ENCODE measurements at regions not wholly inside any gene's neighbourhood (a gene's known extent, or its start where the extent isn't known, plus 50 kb on each side); places are given as distances from the start of the nearest gene placed in this dataset.
"Not testable (repeated sequence)": the region's sequence is repeated elsewhere in the genome, so short reads cannot be mapped to it uniquely, and the experiment has no call there.

DNA sequence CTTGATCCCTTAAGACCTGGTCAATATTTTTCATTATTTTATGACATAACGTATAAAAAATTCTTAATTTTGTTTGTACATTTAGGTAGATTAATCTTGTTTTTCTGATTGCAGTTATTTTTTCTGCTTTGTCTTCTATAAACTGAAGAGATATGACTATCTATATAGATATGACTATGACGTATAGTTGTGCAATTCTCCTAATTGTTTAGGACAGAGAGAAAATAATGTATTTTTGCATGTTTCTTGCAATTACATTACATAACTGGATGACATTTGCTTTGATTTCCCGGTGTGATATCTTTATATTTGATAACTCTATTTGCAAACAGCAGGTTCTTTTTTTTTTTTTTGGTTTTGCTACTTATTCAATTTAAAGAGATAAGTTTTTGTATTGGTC is 310.2 kb upstream of the REG3G start:
- DNase-seq (ENCODE audit: low read depth), result no peak

DNA sequence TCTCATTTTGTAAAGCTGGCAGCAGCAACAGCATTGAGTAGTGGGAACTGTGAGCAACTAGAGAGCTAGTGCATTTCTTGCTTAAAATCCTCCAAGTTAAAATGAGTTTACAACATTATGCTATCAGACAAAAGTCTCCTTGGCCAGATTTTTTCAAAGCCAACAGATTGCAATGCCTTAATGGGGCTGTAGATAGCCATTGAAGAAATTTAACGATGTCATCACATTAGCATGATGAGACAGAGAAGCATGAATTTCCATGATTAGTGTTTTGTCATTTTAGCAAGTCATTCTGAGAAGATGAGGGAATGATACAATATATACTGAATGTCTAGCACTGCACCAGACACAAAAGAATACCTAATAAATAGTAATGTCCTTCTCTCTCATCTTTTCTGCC is 307.5 kb upstream of the REG3G start:
- no peak for DNase-seq (ENCODE audit: low read depth)

DNA sequence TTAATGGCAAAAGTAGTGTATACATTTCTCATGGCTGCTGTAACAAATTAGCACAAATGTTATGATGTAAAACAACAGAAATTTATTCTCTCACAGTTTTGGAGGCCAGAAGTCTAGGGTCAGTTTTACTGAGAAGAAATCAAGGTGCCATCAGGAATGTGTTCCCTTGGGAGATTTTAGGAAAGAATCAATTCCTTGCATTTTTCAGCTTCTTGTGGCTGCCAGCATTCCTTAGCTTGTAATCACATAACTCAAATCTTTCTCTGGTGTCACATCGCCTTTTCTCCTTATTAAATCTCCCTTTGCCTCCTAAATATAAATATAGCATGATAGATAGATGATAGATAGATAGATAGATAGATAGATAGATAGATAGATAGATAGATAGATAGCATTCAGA is 307.0 kb upstream of the REG3G start:
- no peak for DNase-seq (ENCODE audit: low read depth)

DNA sequence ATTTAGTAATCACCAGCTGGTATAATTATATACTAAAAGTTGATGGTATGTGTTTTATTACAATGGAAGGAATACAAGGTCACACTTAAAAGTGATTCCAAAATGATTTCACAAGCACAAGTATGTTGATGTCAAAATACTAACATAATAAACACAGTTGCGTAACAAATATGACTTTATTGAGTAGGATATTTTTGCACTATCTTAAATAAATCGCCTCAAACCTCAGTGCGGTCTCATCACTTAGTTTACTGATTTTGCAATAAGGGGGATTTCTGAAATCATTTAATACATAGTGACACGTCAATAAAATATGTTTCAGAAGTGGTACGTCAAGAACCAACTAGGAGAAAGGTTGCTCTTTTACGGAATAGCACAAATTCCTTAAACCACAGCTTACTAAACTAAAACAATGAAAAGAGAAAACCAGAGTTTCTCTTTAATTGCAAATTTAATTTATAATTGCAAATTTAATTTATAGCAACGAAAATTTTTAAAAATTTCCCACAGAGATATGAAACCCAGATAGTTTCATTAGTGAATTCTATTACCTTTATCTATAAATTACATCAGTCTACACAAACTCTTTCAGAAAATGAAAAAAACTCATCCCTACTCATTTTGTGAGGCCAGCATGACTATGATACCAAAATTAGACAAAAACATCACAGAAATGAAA is 304.0 kb upstream of the REG3G start:
- no peak for DNase-seq (ENCODE audit: low read depth)

DNA sequence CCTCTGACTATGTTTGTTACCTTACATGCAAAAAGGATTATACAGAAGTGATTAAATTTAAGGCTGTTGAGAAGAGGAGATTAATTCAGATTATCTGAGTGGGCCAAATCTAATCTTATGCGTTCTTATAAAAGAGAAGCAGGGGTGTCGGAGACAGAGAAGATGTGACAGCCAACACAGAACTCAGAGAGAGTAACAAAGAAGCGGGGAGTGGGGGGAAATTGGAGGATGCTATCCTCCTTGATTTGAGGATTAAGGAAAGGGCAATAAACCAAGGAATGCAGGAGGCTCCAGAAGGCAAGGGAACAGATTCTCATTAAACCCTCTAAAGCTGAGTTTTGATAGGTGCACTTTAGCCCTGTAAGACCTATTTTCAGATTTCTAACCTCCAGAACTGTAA is 291.3 kb upstream of the REG3G start:
- no peak for DNase-seq (ENCODE audit: low read depth)

DNA sequence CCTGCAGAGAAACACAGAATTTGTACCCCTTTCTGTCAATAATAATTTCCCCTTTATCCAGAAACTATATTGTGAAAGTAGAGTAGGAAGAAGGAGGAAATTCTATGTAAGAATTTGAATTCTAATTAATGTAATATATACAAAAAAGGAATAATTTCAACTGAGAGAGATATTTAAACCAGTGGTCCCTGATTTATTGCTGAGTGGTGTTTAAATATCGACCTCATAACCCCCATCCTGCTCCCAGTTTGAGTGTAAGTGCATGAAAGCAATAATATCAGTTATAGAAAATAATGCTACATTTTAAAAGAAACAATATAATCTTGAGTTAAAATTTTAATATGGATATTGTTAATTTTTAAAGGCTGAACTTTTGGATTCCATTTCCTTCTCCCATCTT is 286.2 kb upstream of the REG3G start:
- no peak for DNase-seq (ENCODE audit: low read depth)

DNA sequence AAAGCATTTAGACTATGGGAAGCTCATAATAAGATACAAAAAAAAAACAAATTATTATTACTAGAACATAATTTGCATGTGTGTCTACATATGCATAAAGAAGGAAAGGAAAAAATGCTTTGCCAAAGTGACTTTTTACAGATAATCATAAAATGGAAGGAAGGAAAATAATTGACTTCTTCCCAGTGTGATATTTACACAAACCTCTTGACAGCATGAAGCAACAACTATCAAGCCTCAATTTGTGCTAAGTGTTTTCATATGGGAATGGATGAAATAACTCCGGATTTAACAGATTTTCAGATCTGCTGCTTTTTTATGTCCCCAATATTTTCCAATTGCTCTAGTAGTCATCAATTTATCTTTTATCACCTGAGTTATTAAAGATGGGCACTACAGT is 275.9 kb upstream of the REG3G start:
- no peak for DNase-seq (ENCODE audit: low read depth)

DNA sequence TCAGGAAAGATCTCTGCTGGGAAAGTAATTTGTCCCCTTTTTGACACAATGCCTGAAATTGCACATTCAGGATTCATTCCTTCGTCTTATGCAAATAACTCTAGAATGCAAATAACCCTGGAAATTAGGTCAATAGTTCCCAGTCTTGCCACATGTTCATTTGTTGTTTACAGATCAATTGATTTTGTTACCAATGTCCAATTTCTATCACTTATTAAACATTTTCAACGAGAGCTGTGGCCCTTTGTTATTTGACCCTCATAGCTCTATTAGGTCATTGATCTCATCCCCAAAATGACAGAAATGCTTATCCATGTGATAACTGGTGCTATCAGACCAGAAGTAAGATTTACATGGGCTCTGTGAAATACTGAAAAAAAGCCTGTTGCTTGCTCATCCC is 275.3 kb upstream of the REG3G start:
- DNase-seq (ENCODE audit: low read depth), result no peak

DNA sequence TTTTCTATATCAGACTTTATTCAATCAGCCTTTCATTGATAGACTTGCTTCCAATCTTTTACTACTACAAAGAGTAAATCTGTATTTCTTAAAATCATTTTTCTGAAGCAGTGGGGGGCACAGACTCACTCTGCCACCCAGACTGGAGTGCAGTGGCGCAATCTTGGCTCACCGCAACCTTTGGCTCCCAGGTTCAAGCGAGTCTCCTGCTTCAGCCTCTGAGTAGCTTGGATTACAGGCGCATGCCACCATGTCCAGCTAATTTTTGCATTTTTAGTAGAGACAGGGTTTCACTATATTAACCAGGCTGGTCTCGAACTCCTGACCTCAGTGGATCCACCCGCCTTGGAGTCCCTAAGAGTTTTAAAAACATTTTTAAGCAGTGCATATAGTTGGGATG is 270.6 kb upstream of the REG3G start:
- no peak for DNase-seq (ENCODE audit: low read depth)

DNA sequence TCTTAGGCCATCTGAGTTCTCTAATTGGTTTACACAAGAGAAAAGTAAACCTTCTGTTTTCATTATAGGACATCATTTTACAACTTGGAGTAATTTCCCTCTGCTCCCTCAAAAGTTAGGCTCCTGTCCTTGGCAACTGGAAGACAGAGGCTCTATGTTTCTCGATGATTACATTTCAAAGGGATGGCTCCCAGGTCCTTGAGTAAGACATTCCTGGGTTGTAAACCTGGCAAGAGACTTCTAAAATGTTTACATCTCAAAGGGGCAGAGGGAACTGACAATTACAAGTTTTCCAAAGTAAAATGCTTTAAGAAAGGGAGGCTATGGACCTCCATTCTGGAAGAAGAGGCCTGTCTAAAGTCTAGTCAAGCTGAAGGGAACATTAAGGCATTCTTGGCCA is 268.3 kb upstream of the REG3G start:
- DNase-seq (ENCODE audit: low read depth), result no peak

DNA sequence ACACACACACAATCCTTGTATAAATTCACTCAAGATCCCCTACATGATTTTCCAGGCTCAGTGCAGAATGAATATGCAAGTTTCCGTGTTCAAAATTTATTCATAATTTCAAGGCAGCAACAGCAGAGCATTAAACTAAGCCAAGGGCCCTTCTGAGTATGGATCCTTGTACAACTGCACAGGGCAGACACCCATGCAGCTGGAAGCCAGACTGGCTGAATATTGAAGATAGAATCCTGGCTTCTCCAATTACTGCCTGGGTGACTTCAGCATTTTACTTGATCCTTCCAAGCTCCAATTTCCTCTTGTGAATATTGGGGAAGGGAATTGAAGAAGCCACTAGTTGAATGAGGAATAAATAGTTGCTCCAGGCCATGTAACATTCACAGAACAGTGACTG is 267.9 kb upstream of the REG3G start:
- DNase-seq (ENCODE audit: low read depth), result no peak

DNA sequence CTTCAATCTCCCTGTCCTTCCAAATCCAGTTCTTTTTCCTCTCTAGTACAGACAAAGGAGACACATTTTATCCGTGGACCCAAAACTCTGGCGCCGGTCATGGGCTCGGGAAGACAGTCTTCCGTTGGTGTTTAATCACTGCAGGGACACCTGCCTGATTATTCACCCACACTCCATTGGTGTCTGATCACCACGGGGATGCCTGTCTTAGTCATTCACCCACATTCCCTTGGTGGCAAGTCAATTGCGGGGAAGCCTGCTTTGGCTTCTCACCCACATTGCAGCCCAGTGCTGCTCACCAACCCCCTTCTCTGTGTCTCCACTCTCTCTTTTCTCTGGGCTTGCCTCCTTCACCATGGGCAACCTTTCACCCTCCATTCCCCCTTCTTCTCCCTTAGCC is 266.7 kb upstream of the REG3G start:
- not testable (repeated sequence) for DNase-seq (ENCODE audit: low read depth)

DNA sequence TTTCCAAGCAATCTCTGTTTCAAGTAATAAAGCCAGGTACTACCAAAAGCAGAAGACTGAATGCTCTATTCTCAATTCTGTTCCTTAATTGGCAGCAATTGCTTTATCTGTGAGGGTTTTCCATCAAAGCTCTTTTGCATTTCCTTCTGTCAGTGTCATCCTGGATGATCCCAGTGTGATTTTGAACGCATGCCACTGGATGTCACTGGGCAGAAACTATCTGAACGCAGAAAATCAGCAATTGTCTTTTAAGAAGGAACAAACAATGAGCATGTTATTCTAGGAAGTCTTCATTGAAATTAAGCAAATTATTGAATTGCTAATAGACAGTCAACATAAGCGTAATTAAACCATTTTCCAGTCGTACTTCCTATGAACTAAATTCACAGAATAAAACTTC is 259.0 kb upstream of the REG3G start:
- DNase-seq (ENCODE audit: low read depth), result no peak

DNA sequence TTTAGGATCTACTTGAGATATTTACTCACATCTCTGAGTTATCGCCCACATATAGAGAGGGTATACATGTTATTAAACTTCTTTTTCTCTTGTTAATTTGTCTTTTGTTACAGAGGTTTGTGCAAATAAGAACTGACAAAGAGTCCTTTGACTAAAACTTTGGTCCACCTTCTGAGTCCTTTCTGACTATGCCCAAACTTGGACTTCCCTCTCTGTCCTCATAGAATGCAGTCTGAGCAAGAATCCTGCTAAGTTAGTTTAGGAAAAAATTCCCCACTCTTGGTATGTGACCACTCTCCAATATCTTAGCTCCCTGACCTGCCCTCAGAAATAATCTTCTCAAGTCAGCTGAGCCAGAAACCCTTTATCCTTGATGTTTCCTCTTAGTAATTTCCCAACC is 257.5 kb upstream of the REG3G start:
- DNase-seq (ENCODE audit: low read depth), result no peak

DNA sequence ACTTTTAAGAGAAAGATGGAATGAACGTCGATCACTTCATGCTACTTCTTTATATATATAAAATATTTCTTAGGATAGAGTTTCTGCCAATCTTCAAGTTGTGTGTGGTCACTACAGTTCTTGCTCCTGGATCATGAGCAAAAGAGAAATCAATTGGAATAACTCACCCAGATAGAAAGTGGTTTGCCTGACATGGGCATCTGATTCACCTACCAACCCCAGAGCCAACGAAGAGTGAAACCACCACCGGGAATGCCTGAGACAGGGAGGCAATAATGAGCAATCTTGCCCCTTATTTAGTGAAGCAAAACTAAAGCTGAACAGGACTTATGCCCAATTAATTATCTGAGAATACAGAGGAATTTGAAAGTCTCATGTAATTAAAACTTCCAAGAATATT is 250.2 kb upstream of the REG3G start:
- no peak for DNase-seq (ENCODE audit: low read depth)

DNA sequence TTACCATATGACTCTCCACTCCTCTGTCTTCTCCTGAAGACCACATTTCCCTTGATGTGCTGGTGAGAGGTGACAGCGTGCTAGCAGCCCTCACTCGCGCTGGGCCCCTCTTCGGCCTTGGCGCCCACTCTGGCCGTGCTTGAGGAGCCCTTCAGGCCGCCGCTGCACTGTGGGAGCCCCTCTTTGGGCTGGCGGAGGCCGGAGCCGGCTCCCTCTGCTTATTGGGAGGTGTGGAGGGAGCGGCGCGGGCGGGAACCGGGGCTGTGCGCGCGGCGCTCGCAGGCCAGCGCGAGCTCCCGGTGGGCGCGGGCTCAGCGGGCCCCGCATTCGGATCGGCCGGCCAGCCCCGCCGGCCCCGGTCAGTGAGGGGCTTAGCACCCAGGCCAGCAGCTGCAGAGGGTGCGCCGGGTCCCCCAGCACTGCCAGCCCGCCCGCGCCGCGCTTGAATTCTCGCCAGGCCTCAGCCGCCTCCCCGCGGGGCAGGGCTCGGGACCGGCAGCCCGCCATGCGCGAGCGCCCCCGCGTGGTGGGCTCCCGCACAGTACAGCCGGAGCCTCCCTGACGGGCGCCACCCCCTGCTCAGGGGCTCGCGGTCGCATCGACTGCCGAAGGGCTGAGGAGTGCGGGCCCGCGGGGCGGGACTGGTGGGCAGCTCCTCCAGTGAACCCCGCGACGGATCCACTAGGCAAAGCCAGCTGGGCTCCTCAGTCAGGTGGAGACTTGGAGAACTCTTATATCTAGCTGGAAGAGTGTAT is 246.6 kb upstream of the REG3G start:
- no peak for DNase-seq (ENCODE audit: low read depth)

DNA sequence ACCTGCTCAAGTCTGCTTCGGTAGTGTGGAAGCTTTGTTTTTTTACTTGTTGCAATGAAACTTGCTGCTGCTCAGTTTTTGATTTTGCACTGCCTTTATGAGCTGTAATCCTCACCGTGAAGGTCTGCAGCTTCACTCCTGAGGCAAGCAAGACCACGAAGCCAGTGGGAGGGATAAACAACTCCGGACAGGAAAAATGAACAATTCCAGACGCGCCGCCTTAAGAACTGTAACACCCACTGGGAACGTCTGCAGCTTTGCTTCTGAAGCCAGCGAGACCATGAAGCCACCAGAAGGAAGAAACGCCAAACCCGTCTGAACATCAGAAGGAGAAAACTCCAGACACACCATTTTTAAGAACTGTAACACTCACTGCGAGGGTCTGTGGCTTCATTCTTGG is 245.7 kb upstream of the REG3G start:
- DNase-seq (ENCODE audit: low read depth), result no peak

DNA sequence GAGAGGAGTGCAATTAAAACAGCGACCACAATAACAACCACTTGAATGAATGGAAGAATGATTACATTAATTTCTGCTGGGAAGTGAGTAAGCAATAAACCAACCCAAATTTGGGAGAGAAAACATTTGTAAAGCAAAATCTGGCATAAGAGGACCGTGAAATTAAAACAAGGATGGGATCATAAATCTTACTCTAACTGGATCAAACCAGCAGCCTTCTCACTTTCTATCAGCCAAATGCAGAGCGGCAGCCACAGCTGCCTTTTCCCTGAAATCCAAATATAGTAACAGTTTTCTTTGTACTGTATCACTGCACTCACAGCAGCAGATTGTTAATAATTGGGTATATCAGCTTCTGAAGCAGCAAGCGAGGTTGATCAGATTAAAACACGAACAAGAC is 245.2 kb upstream of the REG3G start:
- no peak for DNase-seq (ENCODE audit: low read depth)

DNA sequence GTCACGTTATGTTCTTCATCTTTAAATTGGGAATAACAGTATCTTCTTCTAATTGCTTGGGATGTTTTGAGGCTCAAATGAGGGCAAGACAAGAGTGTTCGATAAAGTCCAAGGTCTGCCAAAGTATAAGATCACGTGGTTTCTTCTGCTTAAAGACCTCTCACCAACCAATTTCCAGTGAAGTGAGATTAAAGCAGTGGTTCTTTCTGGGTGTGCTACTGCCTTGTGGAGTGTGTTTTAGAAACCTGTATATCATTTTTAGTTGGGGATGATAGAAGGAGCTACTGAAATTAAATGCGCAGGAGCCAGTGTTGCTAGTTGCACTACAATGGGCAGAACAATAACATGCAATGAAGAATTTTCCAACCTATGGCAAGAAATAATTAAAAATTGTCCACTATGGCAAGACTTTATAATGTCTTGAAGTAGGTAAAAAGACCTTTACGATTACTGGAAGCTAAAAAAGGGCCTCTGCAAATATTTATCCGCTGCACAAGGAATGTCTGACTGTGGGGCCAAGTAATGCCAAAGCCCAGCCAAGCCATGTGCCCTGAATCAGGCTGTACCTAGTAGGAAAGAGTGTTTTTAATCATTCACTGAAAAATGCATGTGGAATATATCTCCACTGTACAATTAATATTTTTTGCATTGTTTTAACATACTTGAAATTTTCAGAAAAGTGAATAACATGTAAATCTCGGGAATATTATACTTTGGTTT is 244.5 kb upstream of the REG3G start:
- no peak for DNase-seq (ENCODE audit: low read depth)

DNA sequence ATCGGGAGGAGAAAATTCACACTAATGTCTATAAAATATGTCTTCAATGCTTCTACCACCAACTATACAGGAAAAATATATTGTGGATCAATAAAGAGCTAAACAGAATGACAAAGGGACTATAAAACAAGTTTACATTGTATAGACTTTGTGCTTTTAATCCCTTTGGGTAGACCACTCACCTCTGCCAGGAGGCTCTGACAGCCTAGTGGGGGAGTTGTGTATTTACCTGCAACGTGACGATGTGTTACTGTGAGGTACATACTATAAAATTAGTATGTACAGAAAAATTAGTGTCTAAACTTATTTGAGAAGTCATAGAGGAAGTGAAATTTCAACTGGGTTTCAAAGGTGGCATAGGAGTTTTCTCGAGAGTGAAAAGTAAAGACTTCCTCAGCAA is 243.3 kb upstream of the REG3G start:
- DNase-seq (ENCODE audit: low read depth), result no peak

DNA sequence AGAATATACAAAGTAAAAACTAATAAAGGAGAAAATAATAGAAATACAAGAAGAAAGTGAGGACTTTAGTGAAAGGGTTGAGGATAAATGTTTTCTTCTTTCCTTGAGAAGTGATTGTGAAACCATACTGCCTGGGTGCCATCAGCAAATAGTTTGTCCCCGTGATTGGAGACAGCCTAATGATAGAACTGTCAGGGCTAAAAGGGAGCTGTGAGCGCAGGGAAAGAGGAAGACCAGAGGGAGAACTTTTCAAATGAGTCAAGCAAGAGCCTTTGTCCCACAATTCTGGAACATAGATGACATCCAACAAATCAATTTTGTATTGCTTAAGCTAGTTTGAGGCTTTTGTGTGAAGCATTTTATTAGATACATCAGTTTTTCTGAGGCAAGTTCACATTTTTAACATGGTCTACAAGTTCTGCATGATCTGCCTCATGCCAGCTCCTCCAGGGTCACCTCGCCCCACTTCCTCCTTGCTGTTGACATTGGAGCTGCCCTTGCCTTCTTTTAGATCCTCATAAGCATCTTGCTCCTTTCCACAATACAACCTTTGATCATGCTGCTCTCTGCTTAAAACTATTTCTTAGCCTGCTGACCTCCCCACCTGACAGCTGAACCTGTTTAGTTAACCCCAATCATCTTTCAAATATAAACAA is 213.4 kb upstream of the REG3G start:
- no peak for DNase-seq (ENCODE audit: low read depth)

DNA sequence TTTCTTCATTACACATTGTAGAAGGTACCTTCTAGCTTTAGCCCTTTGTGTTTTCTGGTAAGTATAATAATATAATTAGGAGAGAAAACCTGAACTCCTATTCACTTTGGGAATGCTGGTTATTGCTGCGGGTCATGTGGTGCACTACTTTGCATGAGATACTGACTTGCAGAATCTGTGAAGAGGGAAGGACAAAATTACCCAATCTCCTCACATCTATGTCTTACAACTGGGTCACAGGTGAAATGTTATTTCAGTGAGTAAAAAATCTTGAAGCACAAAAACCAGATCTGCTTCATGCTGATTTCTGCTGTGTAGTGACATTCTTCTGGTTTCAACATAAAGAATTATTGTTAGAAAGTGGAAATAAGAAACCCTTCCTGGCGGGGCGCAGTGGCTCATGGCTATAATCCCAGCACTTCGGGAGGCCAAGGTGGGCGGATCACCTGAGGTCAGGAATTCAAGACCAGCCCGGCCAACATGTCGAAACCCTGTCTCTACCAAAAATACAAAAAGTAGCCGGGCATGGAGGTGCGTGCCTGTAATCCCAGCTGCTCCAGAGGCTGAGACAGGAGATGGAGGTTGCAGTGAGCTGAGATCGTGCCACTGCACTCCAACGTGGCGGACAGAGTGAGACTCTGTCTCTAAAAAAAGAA is 211.0 kb upstream of the REG3G start:
- DNase-seq (ENCODE audit: low read depth), result no peak
